GM13976 (cell line): ENCODE measurements at regions not wholly inside any gene's neighbourhood (a gene's known extent, or its start where the extent isn't known, plus 50 kb on each side); places are given as distances from the start of the nearest gene placed in this dataset.
"Not testable (repeated sequence)": the region's sequence is repeated elsewhere in the genome, so short reads cannot be mapped to it uniquely, and the experiment has no call there.

Source experiments
- DNase-seq: peaks from one replicate; pipeline ENCODE4 v3.0.0; 2012; ENCODE audit warnings: low spot score
- CTCF ChIP-seq: IDR thresholded peaks from 2 replicates; pipeline ENCODE4 v1.5.1; 2012; ENCODE audit warnings: borderline replicate concordance, mild to moderate bottlenecking; ENCODE audit not compliant: insufficient read depth; ENCODE audit errors: extremely low read depth, missing control alignments, control extremely low read depth
- in situ Hi-C: fragments of 300-500 bp; cut with MboI; formaldehyde crosslinking; loops from one replicate; pipeline ENCODE4 v1.12.0; 2022; ENCODE audit warnings: low sequenced_read_pairs, mixed read lengths, inconsistent platforms; ENCODE audit not compliant: unreplicated experiment

- no peak for DNase-seq
- TF ChIP-seq CTCF = no peak
- in situ Hi-C loops = no loop called here
These were observed 94.6 kb downstream of the ZIC4 start for GRCh38 chr3:147311716-147312115.

DNA sequence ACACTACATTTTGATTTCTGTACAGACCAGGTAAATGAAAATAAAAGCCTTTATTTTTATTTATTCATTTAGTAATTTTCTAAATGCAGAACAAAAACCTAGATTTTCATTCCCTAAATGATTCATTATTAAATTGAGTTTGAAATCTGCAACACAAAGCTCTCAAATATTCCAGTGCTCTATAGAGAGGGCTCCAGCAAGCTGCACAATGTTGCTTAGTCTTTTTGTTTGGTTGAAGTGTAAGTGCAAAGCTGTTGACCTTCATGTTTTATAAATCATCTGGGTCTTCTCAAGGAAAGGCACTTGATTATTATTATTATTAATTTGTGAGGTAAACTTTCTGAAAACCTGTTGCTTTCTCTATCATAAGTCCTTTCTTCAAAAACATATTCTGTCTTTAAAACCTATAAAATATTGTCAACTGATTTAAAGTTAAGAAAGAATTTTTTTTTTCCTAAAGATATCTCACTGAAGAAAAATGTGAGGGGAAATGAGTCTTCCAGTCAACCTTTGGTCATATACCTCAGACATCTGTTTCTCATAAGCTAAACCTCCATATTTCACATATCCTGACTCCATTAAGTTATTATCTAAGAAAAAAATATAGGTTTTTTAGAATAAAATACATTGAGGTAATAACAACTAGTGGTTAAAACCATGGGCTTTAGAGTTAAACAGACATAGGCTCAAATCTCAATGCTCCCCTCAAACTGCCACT, 100.7 kb downstream of the ZIC4 start:
- no peak for DNase-seq
- in situ Hi-C loops = no loop called here
- TF ChIP-seq CTCF = no peak

- DNase-seq = no peak
- in situ Hi-C loops = no loop called here
- no peak for TF ChIP-seq CTCF
These were observed 101.6 kb downstream of the ZIC4 start for GRCh38 chr3:147304756-147305155.

GRCh38 chr3:147301781-147302180, 104.6 kb downstream of the ZIC4 start:
- TF ChIP-seq CTCF = no peak
- in situ Hi-C loops = no loop called here
- DNase-seq = no peak

GRCh38 chr3:147299656-147300055, 106.7 kb downstream of the ZIC4 start:
- DNase-seq = no peak
- in situ Hi-C loops = no loop called here
- no peak for TF ChIP-seq CTCF

GRCh38 chr3:147298511-147298982, 107.8 kb downstream of the ZIC4 start:
- DNase-seq = no peak
- TF ChIP-seq CTCF = no peak

GRCh38 chr3:147297761-147298350, 108.5 kb downstream of the ZIC4 start:
- no peak for TF ChIP-seq CTCF
- in situ Hi-C loops = no loop called here
- DNase-seq = no peak

More at GRCh38 chr3:147298511-147298982, 107.8 kb downstream of the ZIC4 start:
- in situ Hi-C loops = no loop called here

- DNase-seq, in situ Hi-C loops: not testable (repeated sequence)
These were observed 119.0 kb downstream of the ZIC4 start for GRCh38 chr3:147287370-147287769.
